ENCODE measurements at regions not wholly inside any gene's neighbourhood (a gene's known extent, or its start where the extent isn't known, plus 50 kb on each side); places are given as distances from the start of the nearest gene placed in this dataset.

GRCh38 chr10:89981891-89982290 is 280.5 kb downstream of the KIF20B start:
- TF ChIP-seq, protein P1, sequence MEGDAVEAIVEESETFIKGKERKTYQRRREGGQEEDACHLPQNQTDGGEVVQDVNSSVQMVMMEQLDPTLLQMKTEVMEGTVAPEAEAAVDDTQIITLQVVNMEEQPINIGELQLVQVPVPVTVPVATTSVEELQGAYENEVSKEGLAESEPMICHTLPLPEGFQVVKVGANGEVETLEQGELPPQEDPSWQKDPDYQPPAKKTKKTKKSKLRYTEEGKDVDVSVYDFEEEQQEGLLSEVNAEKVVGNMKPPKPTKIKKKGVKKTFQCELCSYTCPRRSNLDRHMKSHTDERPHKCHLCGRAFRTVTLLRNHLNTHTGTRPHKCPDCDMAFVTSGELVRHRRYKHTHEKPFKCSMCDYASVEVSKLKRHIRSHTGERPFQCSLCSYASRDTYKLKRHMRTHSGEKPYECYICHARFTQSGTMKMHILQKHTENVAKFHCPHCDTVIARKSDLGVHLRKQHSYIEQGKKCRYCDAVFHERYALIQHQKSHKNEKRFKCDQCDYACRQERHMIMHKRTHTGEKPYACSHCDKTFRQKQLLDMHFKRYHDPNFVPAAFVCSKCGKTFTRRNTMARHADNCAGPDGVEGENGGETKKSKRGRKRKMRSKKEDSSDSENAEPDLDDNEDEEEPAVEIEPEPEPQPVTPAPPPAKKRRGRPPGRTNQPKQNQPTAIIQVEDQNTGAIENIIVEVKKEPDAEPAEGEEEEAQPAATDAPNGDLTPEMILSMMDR (IDR thresholded peaks at IDR 0.05) = no peak
- no peak for TF ChIP-seq POLR2A (IDR thresholded peaks at IDR 0.05)

All from body of pancreas (tissue), 4 donors.